Neural progenitor cell (in vitro differentiated cells): ENCODE measurements at regions not wholly inside any gene's neighbourhood (a gene's known extent, or its start where the extent isn't known, plus 50 kb on each side); places are given as distances from the start of the nearest gene placed in this dataset.

Experiments used
- CTCF ChIP-seq: fragments of 200-600 bp; sonication (generic); IDR thresholded peaks from 2 replicates; pipeline ENCODE4 v1.5.1; 2017; ENCODE audit warnings: antibody characterized with exemption, mild to moderate bottlenecking
- EZH2 ChIP-seq: fragments of 200-600 bp; sonication (generic); IDR thresholded peaks from 2 replicates; pipeline ENCODE4 v1.6.1; 2017; ENCODE audit warnings: antibody characterized with exemption, mild to moderate bottlenecking, moderate library complexity
- EZH2phosphoT487 ChIP-seq: fragments of 200-600 bp; sonication (generic); IDR thresholded peaks from 2 replicates; pipeline ENCODE4 v1.6.1; 2017; ENCODE audit warnings: antibody characterized with exemption

GRCh38 chr10:58925381-58925780 is 251.1 kb upstream of the PHYHIPL start:
- TF ChIP-seq CTCF (no peak), EZH2 (no peak), EZH2phosphoT487 (no peak)
